Ishikawa (cell line): ENCODE measurements at regions not wholly inside any gene's neighbourhood (a gene's known extent, or its start where the extent isn't known, plus 50 kb on each side); places are given as distances from the start of the nearest gene placed in this dataset.
A peak's percentile ranks its signal among the peaks of the same experiment; 100 is the strongest.

Experiments
- CEBPB ChIP-seq: IDR thresholded peaks from 2 replicates; pipeline ENCODE4 v1.6.1; 2012
- CREB1 ChIP-seq: IDR thresholded peaks from 2 replicates; pipeline ENCODE4 v1.6.1; 2012; ENCODE audit warnings: low read depth
- EGR1 ChIP-seq: IDR thresholded peaks from 2 replicates; pipeline ENCODE4 v1.6.1; 2012
- MAX ChIP-seq: IDR thresholded peaks from 2 replicates; pipeline ENCODE4 v1.6.1; 2012
- RAD21 ChIP-seq: IDR thresholded peaks from 2 replicates; pipeline ENCODE4 v1.6.1; 2012; ENCODE audit warnings: low read depth
- REST ChIP-seq: IDR thresholded peaks from 2 replicates; pipeline ENCODE4 v1.6.1; 2012; ENCODE audit warnings: low read depth, mild to moderate bottlenecking
- TAF1 ChIP-seq: IDR thresholded peaks from 2 replicates; pipeline ENCODE4 v1.6.1; 2012; ENCODE audit warnings: low read depth, mild to moderate bottlenecking
- TEAD4 ChIP-seq: IDR thresholded peaks from 2 replicates; pipeline ENCODE4 v1.6.1; 2012

- TF ChIP-seq REST (no peak), TAF1 (no peak), RAD21 (no peak), MAX (no peak), CREB1 (peak; percentile 61), CEBPB (no peak), EGR1 (no peak), TEAD4 (no peak)
Measured at GRCh38 chr10:93208717-93209464, 135.2 kb downstream of the CYP26A1 start.
